ENCODE measurements at regions not wholly inside any gene's neighbourhood (a gene's known extent, or its start where the extent isn't known, plus 50 kb on each side); places are given as distances from the start of the nearest gene placed in this dataset.

GRCh38 chr14:43934102-43934501 lies 573.0 kb downstream of the FSCB start:
- TF ChIP-seq ZNF433 (tag by site-specific recombination; IDR thresholded peaks at IDR 0.05; ENCODE audit: low read depth) (no peak), ZNF768 (tag by site-specific recombination; IDR thresholded peaks at IDR 0.05) (no peak), ZNF114 (tag by site-specific recombination; IDR thresholded peaks at IDR 0.05) (no peak), ZBTB1 (tag by site-specific recombination; IDR thresholded peaks at IDR 0.05) (no peak)
- Histone ChIP-seq H3K4me3 (ENCODE audit: low read depth, low read length) (no peak overlapping the region), H3K4me1 (ENCODE audit: control insufficient read depth, insufficient read depth, low read length) (no peaks in the 10 kb centered on the region), H3K27ac (ENCODE audit: extremely low read depth, low read depth, low read length) (no peak overlapping the region), H3K9me3 (ENCODE audit: control insufficient read depth, insufficient read depth, low read depth, low read length) (no peaks in the 10 kb centered on the region), H3K36me3 (ENCODE audit: control insufficient read depth in 2 of 2, insufficient read depth in 1 of 2, low read length in 2 of 2) (no peaks in the 10 kb centered on the region)
- POLR2A ChIA-PET: no interaction called here
- CTCF ChIA-PET: interaction anchor here (0.7 kb wide), 1 partner anchor 516 kb away, joined by 3 read pairs; no protein-coding TSS in a partner anchor

- TF ChIP-seq ZNF121 (tag by site-specific recombination; IDR thresholded peaks at IDR 0.05): no peak
- no peak for TF ChIP-seq ZSCAN30 (tag by site-specific recombination; IDR thresholded peaks at IDR 0.05)
- H3K9me3 ChIP-seq (ENCODE audit: control insufficient read depth, insufficient read depth, low read depth, low read length): no peaks in the 10 kb centered on the region
- CTCF ChIA-PET: no interaction called here
- H3K27ac ChIP-seq (ENCODE audit: extremely low read depth, low read depth, low read length): no peak overlapping the region
- H3K4me1 ChIP-seq (ENCODE audit: control insufficient read depth, insufficient read depth, low read length): no peaks in the 10 kb centered on the region
- H3K4me3 ChIP-seq (ENCODE audit: low read depth, low read length): no peak overlapping the region
- POLR2A ChIA-PET: no interaction called here
- no peaks in the 10 kb centered on the region for H3K36me3 ChIP-seq (ENCODE audit: control insufficient read depth in 2 of 2, insufficient read depth in 1 of 2, low read length in 2 of 2)
These were observed 592.9 kb downstream of the FSCB start for GRCh38 chr14:43914041-43914693.

GRCh38 chr14:43903209-43903608 lies 603.9 kb downstream of the FSCB start:
- H3K4me3 ChIP-seq (ENCODE audit: low read depth, low read length): no peak overlapping the region
- CTCF ChIA-PET: no interaction called here
- H3K9me3 ChIP-seq (ENCODE audit: control insufficient read depth, insufficient read depth, low read depth, low read length): no peaks in the 10 kb centered on the region
- TF ChIP-seq ZNF449 (tag by site-specific recombination; IDR thresholded peaks at IDR 0.05): no peak
- TF ChIP-seq ZNF571 (tag by site-specific recombination; IDR thresholded peaks at IDR 0.05): no peak
- TF ChIP-seq ZNF416 (tag by site-specific recombination; IDR thresholded peaks at IDR 0.05): no peak
- TF ChIP-seq ZFP37 (tag by site-specific recombination; IDR thresholded peaks at IDR 0.05): no peak
- no peak for TF ChIP-seq PRDM1 (tag by site-specific recombination; IDR thresholded peaks at IDR 0.05)
- no peak for TF ChIP-seq ZNF548 (tag by site-specific recombination; IDR thresholded peaks at IDR 0.05)
- no peak for TF ChIP-seq BCL11B (tag by site-specific recombination; IDR thresholded peaks at IDR 0.05; ENCODE audit: low read depth)
- TF ChIP-seq ZNF211 (tag by site-specific recombination; IDR thresholded peaks at IDR 0.05; ENCODE audit: low read depth): no peak
- TF ChIP-seq GLIS1 (tag by site-specific recombination; IDR thresholded peaks at IDR 0.05): no peak
- no peak for TF ChIP-seq ZNF561 (tag by site-specific recombination; IDR thresholded peaks at IDR 0.05; ENCODE audit: borderline replicate concordance)
- TF ChIP-seq ZNF707 (tag by site-specific recombination; IDR thresholded peaks at IDR 0.05): no peak
- TF ChIP-seq ZNF544 (tag by site-specific recombination; IDR thresholded peaks at IDR 0.05): no peak
- TF ChIP-seq ZNF624 (tag by site-specific recombination; IDR thresholded peaks at IDR 0.05): no peak
- no peak for TF ChIP-seq ZNF76 (tag by site-specific recombination; IDR thresholded peaks at IDR 0.05; ENCODE audit: borderline replicate concordance, low read depth)
- TF ChIP-seq, protein P1, sequence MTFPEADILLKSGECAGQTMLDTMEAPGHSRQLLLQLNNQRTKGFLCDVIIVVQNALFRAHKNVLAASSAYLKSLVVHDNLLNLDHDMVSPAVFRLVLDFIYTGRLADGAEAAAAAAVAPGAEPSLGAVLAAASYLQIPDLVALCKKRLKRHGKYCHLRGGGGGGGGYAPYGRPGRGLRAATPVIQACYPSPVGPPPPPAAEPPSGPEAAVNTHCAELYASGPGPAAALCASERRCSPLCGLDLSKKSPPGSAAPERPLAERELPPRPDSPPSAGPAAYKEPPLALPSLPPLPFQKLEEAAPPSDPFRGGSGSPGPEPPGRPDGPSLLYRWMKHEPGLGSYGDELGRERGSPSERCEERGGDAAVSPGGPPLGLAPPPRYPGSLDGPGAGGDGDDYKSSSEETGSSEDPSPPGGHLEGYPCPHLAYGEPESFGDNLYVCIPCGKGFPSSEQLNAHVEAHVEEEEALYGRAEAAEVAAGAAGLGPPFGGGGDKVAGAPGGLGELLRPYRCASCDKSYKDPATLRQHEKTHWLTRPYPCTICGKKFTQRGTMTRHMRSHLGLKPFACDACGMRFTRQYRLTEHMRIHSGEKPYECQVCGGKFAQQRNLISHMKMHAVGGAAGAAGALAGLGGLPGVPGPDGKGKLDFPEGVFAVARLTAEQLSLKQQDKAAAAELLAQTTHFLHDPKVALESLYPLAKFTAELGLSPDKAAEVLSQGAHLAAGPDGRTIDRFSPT (tag by site-specific recombination; IDR thresholded peaks at IDR 0.05): no peak
- TF ChIP-seq ZNF664 (tag by site-specific recombination; IDR thresholded peaks at IDR 0.05): no peak
- no peak for TF ChIP-seq ZNF558 (tag by site-specific recombination; IDR thresholded peaks at IDR 0.05)
- no peak for TF ChIP-seq GLI2 (tag by site-specific recombination; IDR thresholded peaks at IDR 0.05; ENCODE audit: borderline replicate concordance, low read depth)
- TF ChIP-seq KLF17 (tag by site-specific recombination; IDR thresholded peaks at IDR 0.05): no peak
- TF ChIP-seq ZNF391 (tag by site-specific recombination; IDR thresholded peaks at IDR 0.05; ENCODE audit: borderline replicate concordance, low read depth): no peak
- no peaks in the 10 kb centered on the region for H3K4me1 ChIP-seq (ENCODE audit: control insufficient read depth, insufficient read depth, low read length)
- no peak overlapping the region for H3K27ac ChIP-seq (ENCODE audit: extremely low read depth, low read depth, low read length)
- no peaks in the 10 kb centered on the region for H3K36me3 ChIP-seq (ENCODE audit: control insufficient read depth in 2 of 2, insufficient read depth in 1 of 2, low read length in 2 of 2)
- POLR2A ChIA-PET: no interaction called here

Data from HEK293 (cell line).